ENCODE measurements at regions not wholly inside any gene's neighbourhood (a gene's known extent, or its start where the extent isn't known, plus 50 kb on each side); places are given as distances from the start of the nearest gene placed in this dataset.

DNA sequence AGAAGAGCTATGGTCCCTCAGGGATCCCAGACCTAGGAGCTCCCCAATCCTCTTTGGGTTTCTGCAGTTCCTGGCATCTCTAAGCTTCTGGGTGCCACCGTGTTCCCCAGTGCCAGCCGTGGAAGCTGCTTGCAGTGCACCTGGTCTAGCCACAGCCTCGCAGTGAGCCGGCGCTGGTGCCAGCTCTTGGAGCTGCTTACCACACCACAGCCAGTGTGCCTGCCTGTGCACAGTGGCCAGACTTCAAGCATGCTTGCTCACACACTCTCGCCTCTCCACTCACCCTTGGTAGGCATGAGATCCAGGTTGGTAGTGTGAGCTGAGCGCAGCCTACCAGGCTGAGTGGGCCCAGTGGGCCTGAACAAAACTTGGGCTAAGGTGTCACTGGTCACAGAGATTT lies 971.9 kb downstream of the DCDC2C start:
- Histone ChIP-seq H3K4me2 (no peak overlapping the region), H3K4me3 (no peak overlapping the region), H3K9me3 (peaks cover 6% of the 10 kb centered on the region; the same call in 1 of the 3 replicates), H3K27ac (no peak overlapping the region), H3K4me1 (no peaks in the 10 kb centered on the region)
- TF ChIP-seq, protein P1, sequence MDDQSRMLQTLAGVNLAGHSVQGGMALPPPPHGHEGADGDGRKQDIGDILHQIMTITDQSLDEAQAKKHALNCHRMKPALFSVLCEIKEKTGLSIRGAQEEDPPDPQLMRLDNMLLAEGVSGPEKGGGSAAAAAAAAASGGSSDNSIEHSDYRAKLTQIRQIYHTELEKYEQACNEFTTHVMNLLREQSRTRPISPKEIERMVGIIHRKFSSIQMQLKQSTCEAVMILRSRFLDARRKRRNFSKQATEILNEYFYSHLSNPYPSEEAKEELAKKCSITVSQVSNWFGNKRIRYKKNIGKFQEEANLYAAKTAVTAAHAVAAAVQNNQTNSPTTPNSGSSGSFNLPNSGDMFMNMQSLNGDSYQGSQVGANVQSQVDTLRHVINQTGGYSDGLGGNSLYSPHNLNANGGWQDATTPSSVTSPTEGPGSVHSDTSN (IDR thresholded peaks at IDR 0.05): no peak
- TF ChIP-seq REST (IDR thresholded peaks at IDR 0.05): no peak
- no peak for TF ChIP-seq CHD2 (IDR thresholded peaks at IDR 0.05; ENCODE audit: low read length, partially characterized antibody)
- TF ChIP-seq, protein P2, sequence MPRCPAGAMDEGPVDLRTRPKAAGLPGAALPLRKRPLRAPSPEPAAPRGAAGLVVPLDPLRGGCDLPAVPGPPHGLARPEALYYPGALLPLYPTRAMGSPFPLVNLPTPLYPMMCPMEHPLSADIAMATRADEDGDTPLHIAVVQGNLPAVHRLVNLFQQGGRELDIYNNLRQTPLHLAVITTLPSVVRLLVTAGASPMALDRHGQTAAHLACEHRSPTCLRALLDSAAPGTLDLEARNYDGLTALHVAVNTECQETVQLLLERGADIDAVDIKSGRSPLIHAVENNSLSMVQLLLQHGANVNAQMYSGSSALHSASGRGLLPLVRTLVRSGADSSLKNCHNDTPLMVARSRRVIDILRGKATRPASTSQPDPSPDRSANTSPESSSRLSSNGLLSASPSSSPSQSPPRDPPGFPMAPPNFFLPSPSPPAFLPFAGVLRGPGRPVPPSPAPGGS (IDR thresholded peaks at IDR 0.05): no peak
- TF ChIP-seq FOSB (CRISPR knock-in tag; IDR thresholded peaks at IDR 0.05): no peak
- no peak for TF ChIP-seq ESRRA (IDR thresholded peaks at IDR 0.05; ENCODE audit: borderline replicate concordance, low read length)
- no peak for TF ChIP-seq MAFK (IDR thresholded peaks at IDR 0.05; ENCODE audit: partially characterized antibody)
- TF ChIP-seq KDM1A (IDR thresholded peaks at IDR 0.05; ENCODE audit: low read depth): no peak
- no peak for TF ChIP-seq SREBF2 (IDR thresholded peaks at IDR 0.05)
- no peak for DNase-seq (ENCODE audit: low read depth in 1 of 2, low spot score in 1 of 2)
- WGBS (ENCODE audit: missing lambda C conversion rate): 44% methylated on average over 7 of the region's 7 CpGs
- no peak for ATAC-seq
- no peak for FAIRE-seq
- POLR2A ChIA-PET: no interaction called here
- CTCF ChIA-PET: interaction anchor here (1.0 kb wide), 1 partner anchor 716 kb away, joined by 3 read pairs; no protein-coding TSS in a partner anchor

DNA sequence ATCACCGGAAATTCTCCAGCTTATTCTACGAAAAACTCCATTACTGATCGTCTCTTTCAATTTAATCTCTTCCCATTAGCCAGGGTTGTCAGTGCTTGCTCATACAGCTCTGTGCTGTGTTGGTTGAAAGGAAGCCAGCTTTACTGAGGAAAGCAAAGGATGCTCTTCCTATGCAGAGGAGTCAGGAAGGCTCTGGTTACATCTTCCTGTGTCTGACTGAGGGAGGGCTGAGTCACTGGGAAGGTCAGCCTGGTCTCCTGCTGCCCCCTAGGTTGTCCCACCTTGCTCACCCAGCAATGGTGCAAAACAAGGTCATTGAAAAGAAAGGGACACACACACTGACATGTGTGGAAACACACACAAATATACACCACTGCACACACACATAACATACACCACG lies 975.6 kb downstream of the DCDC2C start:
- peaks cover 6% of the 10 kb centered on the region; the same call in 1 of the 3 replicates for H3K9me3 ChIP-seq
- ChIA-PET CTCF (no interaction called here), POLR2A (no interaction called here)
- ATAC-seq (no peak), FAIRE-seq (no peak), DNase-seq (ENCODE audit: low read depth in 1 of 2, low spot score in 1 of 2) (no peak)
- no peak overlapping the region for H3K4me3 ChIP-seq
- TF ChIP-seq MAZ (IDR thresholded peaks at IDR 0.05; ENCODE audit: borderline replicate concordance, low read depth, low read length) (no peak), RNF2 (IDR thresholded peaks at IDR 0.05; ENCODE audit: borderline replicate concordance, low read depth) (no peak), SREBF2 (IDR thresholded peaks at IDR 0.05) (no peak), KDM1A (IDR thresholded peaks at IDR 0.05; ENCODE audit: low read depth) (no peak), HES2 (IDR thresholded peaks at IDR 0.05) (no peak), ESRRA (IDR thresholded peaks at IDR 0.05; ENCODE audit: borderline replicate concordance, low read length) (no peak), JUNB (IDR thresholded peaks at IDR 0.05) (no peak), HOXB5 (CRISPR knock-in tag; IDR thresholded peaks at IDR 0.05) (no peak), ZNF302 (CRISPR knock-in tag; IDR thresholded peaks at IDR 0.05) (no peak)
- TF ChIP-seq, protein P3, sequence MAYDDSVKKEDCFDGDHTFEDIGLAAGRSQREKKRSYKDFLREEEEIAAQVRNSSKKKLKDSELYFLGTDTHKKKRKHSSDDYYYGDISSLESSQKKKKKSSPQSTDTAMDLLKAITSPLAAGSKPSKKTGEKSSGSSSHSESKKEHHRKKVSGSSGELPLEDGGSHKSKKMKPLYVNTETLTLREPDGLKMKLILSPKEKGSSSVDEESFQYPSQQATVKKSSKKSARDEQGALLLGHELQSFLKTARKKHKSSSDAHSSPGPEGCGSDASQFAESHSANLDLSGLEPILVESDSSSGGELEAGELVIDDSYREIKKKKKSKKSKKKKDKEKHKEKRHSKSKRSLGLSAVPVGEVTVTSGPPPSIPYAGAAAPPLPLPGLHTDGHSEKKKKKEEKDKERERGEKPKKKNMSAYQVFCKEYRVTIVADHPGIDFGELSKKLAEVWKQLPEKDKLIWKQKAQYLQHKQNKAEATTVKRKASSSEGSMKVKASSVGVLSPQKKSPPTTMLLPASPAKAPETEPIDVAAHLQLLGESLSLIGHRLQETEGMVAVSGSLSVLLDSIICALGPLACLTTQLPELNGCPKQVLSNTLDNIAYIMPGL (CRISPR knock-in tag; IDR thresholded peaks at IDR 0.05; ENCODE audit: borderline replicate concordance): no peak
- TF ChIP-seq, protein P1 (IDR thresholded peaks at IDR 0.05): no peak
- no peak overlapping the region for H3K4me2 ChIP-seq
- no peaks in the 10 kb centered on the region for H3K4me1 ChIP-seq
- WGBS (ENCODE audit: missing lambda C conversion rate): 9% methylated on average over 4 of the region's 4 CpGs
- no peak overlapping the region for H3K27ac ChIP-seq
